ENCODE measurements at regions not wholly inside any gene's neighbourhood (a gene's known extent, or its start where the extent isn't known, plus 50 kb on each side); places are given as distances from the start of the nearest gene placed in this dataset.

- no peak for TF ChIP-seq CTCF (IDR thresholded peaks at IDR 0.05; ENCODE audit: insufficient read depth, low read depth, low read length, missing control alignments)
- H3K4me3 ChIP-seq (ENCODE audit: low read length) = no peak overlapping the region
- DNase-seq (ENCODE audit: low read depth) = no peak
These were observed 203.3 kb upstream of the NT5C1B start for GRCh38 chr2:18792684-18793083.

- no peak for DNase-seq (ENCODE audit: low read depth)
- TF ChIP-seq CTCF (IDR thresholded peaks at IDR 0.05; ENCODE audit: insufficient read depth, low read depth, low read length, missing control alignments) = no peak
- no peak overlapping the region for H3K4me3 ChIP-seq (ENCODE audit: low read length)
These were observed 202.9 kb upstream of the NT5C1B start for GRCh38 chr2:18792226-18792629.

GRCh38 chr2:18791172-18791797 is 201.9 kb upstream of the NT5C1B start:
- TF ChIP-seq CTCF (IDR thresholded peaks at IDR 0.05; ENCODE audit: insufficient read depth, low read depth, low read length, missing control alignments) = no peak
- peak; percentile 22 for DNase-seq (ENCODE audit: low read depth)
- H3K4me3 ChIP-seq (ENCODE audit: low read length) = no peak overlapping the region

- no peak for TF ChIP-seq CTCF (IDR thresholded peaks at IDR 0.05; ENCODE audit: insufficient read depth, low read depth, low read length, missing control alignments)
- H3K4me3 ChIP-seq (ENCODE audit: low read length) = no peak overlapping the region
- DNase-seq (ENCODE audit: low read depth) = no peak
These were observed 201.3 kb upstream of the NT5C1B start for GRCh38 chr2:18790509-18791171.

GRCh38 chr2:18788592-18788991 is 199.2 kb upstream of the NT5C1B start:
- no peak overlapping the region for H3K4me3 ChIP-seq (ENCODE audit: low read length)
- no peak for TF ChIP-seq CTCF (IDR thresholded peaks at IDR 0.05; ENCODE audit: insufficient read depth, low read depth, low read length, missing control alignments)
- DNase-seq (ENCODE audit: low read depth) = no peak

GRCh38 chr2:18787726-18788125 is 198.4 kb upstream of the NT5C1B start:
- no peak for TF ChIP-seq CTCF (IDR thresholded peaks at IDR 0.05; ENCODE audit: insufficient read depth, low read depth, low read length, missing control alignments)
- DNase-seq (ENCODE audit: low read depth) = no peak
- no peak overlapping the region for H3K4me3 ChIP-seq (ENCODE audit: low read length)

- no peak for TF ChIP-seq CTCF (IDR thresholded peaks at IDR 0.05; ENCODE audit: insufficient read depth, low read depth, low read length, missing control alignments)
- DNase-seq (ENCODE audit: low read depth) = no peak
- H3K4me3 ChIP-seq (ENCODE audit: low read length) = no peak overlapping the region
These were observed 194.9 kb upstream of the NT5C1B start for GRCh38 chr2:18784245-18784644.
